ENCODE measurements at regions not wholly inside any gene's neighbourhood (a gene's known extent, or its start where the extent isn't known, plus 50 kb on each side); places are given as distances from the start of the nearest gene placed in this dataset.
A peak's percentile ranks its signal among the peaks of the same experiment; 100 is the strongest.

DNA sequence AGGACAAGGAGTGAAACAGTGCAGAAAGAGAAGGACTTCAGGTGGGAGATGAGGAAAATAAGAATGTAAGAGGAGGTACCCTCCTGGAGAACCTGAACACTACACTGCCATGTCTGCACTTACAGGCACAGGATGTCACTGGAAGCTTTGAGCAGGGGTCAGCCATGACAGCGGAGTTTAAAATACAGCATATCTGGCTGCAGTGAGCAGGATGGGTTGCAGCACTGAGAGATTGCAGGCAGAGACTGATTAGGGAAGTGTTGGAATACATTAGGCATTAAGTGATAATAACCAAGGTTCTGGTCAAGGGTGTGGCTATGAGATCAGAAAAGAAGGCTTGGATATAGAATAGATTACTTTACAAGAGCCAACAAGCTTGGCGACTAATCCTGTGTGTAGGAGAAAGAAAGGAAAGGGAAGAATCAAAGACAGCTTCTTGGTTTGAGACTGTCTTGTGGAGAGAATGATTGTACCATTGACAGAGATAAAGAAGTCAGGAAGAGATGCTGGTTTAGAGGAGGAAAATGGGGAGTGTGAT, 171.1 kb upstream of the RBMS1 start:
- TF ChIP-seq ZC3H10 (CRISPR knock-in tag; IDR thresholded peaks at IDR 0.05) (no peak), PATZ1 (CRISPR knock-in tag; IDR thresholded peaks at IDR 0.05; ENCODE audit: borderline replicate concordance) (no peak), TSHZ2 (CRISPR knock-in tag; IDR thresholded peaks at IDR 0.05) (no peak), ARNTL (CRISPR knock-in tag; IDR thresholded peaks at IDR 0.05; ENCODE audit: borderline replicate concordance, low read depth) (no peak), SNAI2 (CRISPR knock-in tag; IDR thresholded peaks at IDR 0.05) (no peak), TCF4 (CRISPR knock-in tag; IDR thresholded peaks at IDR 0.05; ENCODE audit: borderline replicate concordance) (no peak), ZNF8 (CRISPR knock-in tag; IDR thresholded peaks at IDR 0.05) (no peak), ZNF70 (CRISPR knock-in tag; IDR thresholded peaks at IDR 0.05) (no peak), PPARA (CRISPR knock-in tag; IDR thresholded peaks at IDR 0.05; ENCODE audit: borderline replicate concordance) (no peak)
- no peak for ATAC-seq

- ATAC-seq: peak; percentile 99
- TF ChIP-seq PPARA (CRISPR knock-in tag; IDR thresholded peaks at IDR 0.05; ENCODE audit: borderline replicate concordance): no peak
- TF ChIP-seq TOX (CRISPR knock-in tag; IDR thresholded peaks at IDR 0.05; ENCODE audit: borderline replicate concordance): no peak
- no peak for TF ChIP-seq ZNF70 (CRISPR knock-in tag; IDR thresholded peaks at IDR 0.05)
- TF ChIP-seq ZNF565 (CRISPR knock-in tag; conservative IDR thresholded peaks at IDR 0.05; ENCODE audit: low read depth): peak; percentile 6; the same call in 1 of the 2 replicates
- TF ChIP-seq CREB5 (CRISPR knock-in tag; IDR thresholded peaks at IDR 0.05; ENCODE audit: low read depth): 0 out of 2 replicates have a peak, but pooled peaks have one; percentile 65
- peak; percentile 59; the same call in 1 of the 2 replicates for TF ChIP-seq SNAI2 (CRISPR knock-in tag; IDR thresholded peaks at IDR 0.05)
- no peak for TF ChIP-seq TSHZ2 (CRISPR knock-in tag; IDR thresholded peaks at IDR 0.05)
- peak; percentile 90 for TF ChIP-seq TCF4 (CRISPR knock-in tag; IDR thresholded peaks at IDR 0.05; ENCODE audit: borderline replicate concordance)
- TF ChIP-seq ZC3H10 (CRISPR knock-in tag; IDR thresholded peaks at IDR 0.05): peak; percentile 69; the same call in 1 of the 2 replicates
- TF ChIP-seq, protein P1, sequence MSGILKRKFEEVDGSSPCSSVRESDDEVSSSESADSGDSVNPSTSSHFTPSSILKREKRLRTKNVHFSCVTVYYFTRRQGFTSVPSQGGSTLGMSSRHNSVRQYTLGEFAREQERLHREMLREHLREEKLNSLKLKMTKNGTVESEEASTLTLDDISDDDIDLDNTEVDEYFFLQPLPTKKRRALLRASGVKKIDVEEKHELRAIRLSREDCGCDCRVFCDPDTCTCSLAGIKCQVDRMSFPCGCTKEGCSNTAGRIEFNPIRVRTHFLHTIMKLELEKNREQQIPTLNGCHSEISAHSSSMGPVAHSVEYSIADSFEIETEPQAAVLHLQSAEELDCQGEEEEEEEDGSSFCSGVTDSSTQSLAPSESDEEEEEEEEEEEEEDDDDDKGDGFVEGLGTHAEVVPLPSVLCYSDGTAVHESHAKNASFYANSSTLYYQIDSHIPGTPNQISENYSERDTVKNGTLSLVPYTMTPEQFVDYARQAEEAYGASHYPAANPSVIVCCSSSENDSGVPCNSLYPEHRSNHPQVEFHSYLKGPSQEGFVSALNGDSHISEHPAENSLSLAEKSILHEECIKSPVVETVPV (CRISPR knock-in tag; IDR thresholded peaks at IDR 0.05): peak; percentile 67; the same call in 1 of the 2 replicates
- TF ChIP-seq ZNF8 (CRISPR knock-in tag; IDR thresholded peaks at IDR 0.05): no peak
- TF ChIP-seq PATZ1 (CRISPR knock-in tag; IDR thresholded peaks at IDR 0.05; ENCODE audit: borderline replicate concordance): no peak
- TF ChIP-seq ZFP30 (CRISPR knock-in tag; IDR thresholded peaks at IDR 0.05): peak; percentile 88
- TF ChIP-seq ESRRG (CRISPR knock-in tag; IDR thresholded peaks at IDR 0.05): no peak
- TF ChIP-seq CSDC2 (CRISPR knock-in tag; IDR thresholded peaks at IDR 0.05): no peak
- TF ChIP-seq OSR1 (CRISPR knock-in tag; IDR thresholded peaks at IDR 0.05): no peak
- TF ChIP-seq BACH2 (CRISPR knock-in tag; IDR thresholded peaks at IDR 0.05; ENCODE audit: borderline replicate concordance): no peak
- no peak for TF ChIP-seq ZFP3 (CRISPR knock-in tag; IDR thresholded peaks at IDR 0.05)
- TF ChIP-seq RARB (CRISPR knock-in tag; IDR thresholded peaks at IDR 0.05): no peak
- no peak for TF ChIP-seq GLIS3 (CRISPR knock-in tag; IDR thresholded peaks at IDR 0.05)
- TF ChIP-seq, protein P2, sequence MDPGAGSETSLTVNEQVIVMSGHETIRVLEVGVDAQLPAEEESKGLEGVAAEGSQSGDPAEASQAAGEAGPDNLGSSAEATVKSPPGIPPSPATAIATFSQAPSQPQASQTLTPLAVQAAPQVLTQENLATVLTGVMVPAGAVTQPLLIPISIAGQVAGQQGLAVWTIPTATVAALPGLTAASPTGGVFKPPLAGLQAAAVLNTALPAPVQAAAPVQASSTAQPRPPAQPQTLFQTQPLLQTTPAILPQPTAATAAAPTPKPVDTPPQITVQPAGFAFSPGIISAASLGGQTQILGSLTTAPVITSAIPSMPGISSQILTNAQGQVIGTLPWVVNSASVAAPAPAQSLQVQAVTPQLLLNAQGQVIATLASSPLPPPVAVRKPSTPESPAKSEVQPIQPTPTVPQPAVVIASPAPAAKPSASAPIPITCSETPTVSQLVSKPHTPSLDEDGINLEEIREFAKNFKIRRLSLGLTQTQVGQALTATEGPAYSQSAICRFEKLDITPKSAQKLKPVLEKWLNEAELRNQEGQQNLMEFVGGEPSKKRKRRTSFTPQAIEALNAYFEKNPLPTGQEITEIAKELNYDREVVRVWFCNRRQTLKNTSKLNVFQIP (CRISPR knock-in tag; IDR thresholded peaks at IDR 0.05; ENCODE audit: borderline replicate concordance, low read depth): no peak
- peak; percentile 90 for TF ChIP-seq ISL1 (CRISPR knock-in tag; IDR thresholded peaks at IDR 0.05)
- no peak for TF ChIP-seq ARNTL (CRISPR knock-in tag; IDR thresholded peaks at IDR 0.05; ENCODE audit: borderline replicate concordance, low read depth)
Observed at GRCh38 chr2:160666154-160667060, 172.8 kb upstream of the RBMS1 start.

All from SK-N-SH treated with all-trans-retinoic acid at 6 μM for 48 hours (cell line).